CD4-positive, alpha-beta T cell (primary cell): ENCODE measurements at regions not wholly inside any gene's neighbourhood (a gene's known extent, or its start where the extent isn't known, plus 50 kb on each side); places are given as distances from the start of the nearest gene placed in this dataset.

Source experiments
- ATAC-seq: fragments of 200-7000 bp; cut with Tn5 transposase; one replicate; pipeline ENCODE4 v1.10.0; 2022; ENCODE audit warnings: mild to moderate bottlenecking; ENCODE audit not compliant: poor library complexity
- CTCF ChIA-PET: fragments of 350-600 bp; sonication (Branson Sonifier 250); formaldehyde crosslinking; loops from one replicate; lab custom pipeline; 2021; ENCODE audit warnings: antibody characterized with exemption, inconsistent platforms; lab: Charles Lee
- POLR2A ChIA-PET: fragments of 350-600 bp; sonication (Branson Sonifier 250); formaldehyde crosslinking; loops from one replicate; lab custom pipeline; 2021; ENCODE audit warnings: antibody characterized with exemption, inconsistent platforms; lab: Charles Lee
- DNase-seq, 14 experiments: peaks; one replicate each; pipeline ENCODE4 v3.0.0-alpha.2; 2013 to 2020; ENCODE audit warnings: mixed read lengths in 2 of 14
- H3K27ac ChIP-seq, 2 donors: one replicate each; pipeline versions ENCODE4 v1.5.1 to v1.7.0; 2013; ENCODE audit warnings: low read length in 2 of 2, low read depth in 1 of 2, mild to moderate bottlenecking in 1 of 2
- H3K27me3 ChIP-seq, 2 experiments: 1 replicate in 1 of 2; 2 replicates in 1 of 2; pipeline versions ENCODE4 v1.6.1 to v1.7.0; 2013; ENCODE audit warnings: low read length in 2 of 2, control low read depth in 1 of 2, mild to moderate bottlenecking in 1 of 2, moderate library complexity in 1 of 2; ENCODE audit not compliant: insufficient read depth in 2 of 2, control insufficient read depth in 1 of 2
- H3K36me3 ChIP-seq: one replicate; pipeline ENCODE4 v1.6.1; 2013; ENCODE audit warnings: low read length, control low read depth; ENCODE audit not compliant: insufficient read depth
- H3K4me1 ChIP-seq: one replicate; pipeline ENCODE4 v1.6.1; 2013; ENCODE audit warnings: low read length, control low read depth; ENCODE audit not compliant: insufficient read depth
- H3K4me3 ChIP-seq: one replicate; pipeline ENCODE4 v1.5.1; 2013; ENCODE audit warnings: mild to moderate bottlenecking, low read length, moderate library complexity
- H3K9me3 ChIP-seq, 2 experiments: 1 replicate in 1 of 2; 2 replicates in 1 of 2; pipeline versions ENCODE4 v1.6.1 to v1.7.0; 2013; ENCODE audit warnings: low read length in 2 of 2, mild to moderate bottlenecking in 2 of 2, control low read depth in 1 of 2, moderate library complexity in 1 of 2; ENCODE audit not compliant: control insufficient read depth in 1 of 2, insufficient read depth in 1 of 2
- H3K27ac Mint-ChIP-seq: one replicate; pipeline ENCODE4 v1.8.0; 2020; ENCODE audit warnings: mixed read lengths
- H3K27me3 Mint-ChIP-seq: one replicate; pipeline ENCODE4 v1.8.0; 2021; ENCODE audit warnings: mixed read lengths
- H3K36me3 Mint-ChIP-seq: one replicate; pipeline ENCODE4 v1.8.0; 2021; ENCODE audit warnings: low read depth, mixed read lengths
- H3K4me1 Mint-ChIP-seq: one replicate; pipeline ENCODE4 v1.8.0; 2021; ENCODE audit warnings: low read depth, mixed read lengths
- H3K4me3 Mint-ChIP-seq: one replicate; pipeline ENCODE4 v1.8.0; 2020; ENCODE audit warnings: mild to moderate bottlenecking, mixed read lengths
- H3K9me3 Mint-ChIP-seq: one replicate; pipeline ENCODE4 v1.8.0; 2020; ENCODE audit warnings: mixed read lengths
- CTCF ChIP-seq: fragments of 200-600 bp; IDR thresholded peaks from one replicate; pipeline ENCODE4 v1.8.0; 2022; ENCODE audit warnings: antibody characterized with exemption, mild to moderate bottlenecking
- intact Hi-C, 2 experiments: fragments of 100-400 bp; cut with DNase I in 1 of 2; cut with micrococcal nuclease in 1 of 2; formaldehyde crosslinking; loops; one replicate each; pipeline versions ENCODE4 v1.15.1 to v1.9.0; 2023 to 2025; cut with DNase I, micrococcal nuclease

- H3K4me3 Mint-ChIP-seq: no peak overlapping the region
- Histone ChIP-seq H3K27ac (no peak overlapping the region), H3K27me3 (no peaks in the 10 kb centered on the region), H3K4me1 (no peaks in the 10 kb centered on the region), H3K9me3 (no peaks in the 10 kb centered on the region), H3K36me3 (no peaks in the 10 kb centered on the region), H3K4me3 (no peak overlapping the region)
- ATAC-seq: no peak
- H3K4me1 Mint-ChIP-seq: no peaks in the 10 kb centered on the region
- TF ChIP-seq CTCF: no peak
- intact Hi-C loops: no loop called here
- CTCF ChIA-PET: no interaction called here
- no peaks in the 10 kb centered on the region for H3K36me3 Mint-ChIP-seq
- peaks cover 6% of the 10 kb centered on the region for H3K9me3 Mint-ChIP-seq
- peaks cover 15% of the 10 kb centered on the region for H3K27me3 Mint-ChIP-seq
- no peak for DNase-seq
- H3K27ac Mint-ChIP-seq: no peak overlapping the region
- POLR2A ChIA-PET: no interaction called here
Observed at GRCh38 chr6:155660251-155660977, 204.8 kb upstream of the NOX3 start.

- ChIA-PET CTCF (no interaction called here), POLR2A (no interaction called here)
- Mint-ChIP-seq H3K36me3 (no peaks in the 10 kb centered on the region), H3K4me1 (no peaks in the 10 kb centered on the region), H3K9me3 (peaks cover 7% of the 10 kb centered on the region), H3K27ac (no peak overlapping the region), H3K27me3 (peaks cover 10% of the 10 kb centered on the region), H3K4me3 (no peak overlapping the region)
- intact Hi-C loops: no loop called here
- no peak for TF ChIP-seq CTCF
- no peaks in the 10 kb centered on the region for H3K36me3 ChIP-seq
- no peak for ATAC-seq
- H3K27ac ChIP-seq: no peak overlapping the region
- H3K27me3 ChIP-seq: no peaks in the 10 kb centered on the region
- DNase-seq: no peak
- H3K4me3 ChIP-seq: no peak overlapping the region
- H3K4me1 ChIP-seq: no peaks in the 10 kb centered on the region
- no peaks in the 10 kb centered on the region for H3K9me3 ChIP-seq
Observed at GRCh38 chr6:155656024-155656423, 200.4 kb upstream of the NOX3 start.

GRCh38 chr6:155654474-155654873, 198.8 kb upstream of the NOX3 start:
- Mint-ChIP-seq H3K4me3 (no peak overlapping the region), H3K9me3 (peaks cover 7% of the 10 kb centered on the region), H3K27me3 (peaks cover 10% of the 10 kb centered on the region), H3K36me3 (no peaks in the 10 kb centered on the region), H3K4me1 (no peaks in the 10 kb centered on the region), H3K27ac (no peak overlapping the region)
- H3K4me3 ChIP-seq: no peak overlapping the region
- no peaks in the 10 kb centered on the region for H3K27me3 ChIP-seq
- intact Hi-C loops: no loop called here
- CTCF ChIA-PET: no interaction called here
- no peaks in the 10 kb centered on the region for H3K4me1 ChIP-seq
- DNase-seq (no peak), ATAC-seq (no peak)
- no peak for TF ChIP-seq CTCF
- no peak overlapping the region for H3K27ac ChIP-seq
- POLR2A ChIA-PET: no interaction called here
- no peaks in the 10 kb centered on the region for H3K9me3 ChIP-seq
- H3K36me3 ChIP-seq: no peaks in the 10 kb centered on the region
